Activated CD4-positive, alpha-beta T cell treated with anti-CD3 and anti-CD28 coated beads, Interleukin-2, amount 50 U/mL, for 16 hours (primary cell): ENCODE measurements at regions not wholly inside any gene's neighbourhood (a gene's known extent, or its start where the extent isn't known, plus 50 kb on each side); places are given as distances from the start of the nearest gene placed in this dataset.
"Not testable (repeated sequence)": the region's sequence is repeated elsewhere in the genome, so short reads cannot be mapped to it uniquely, and the experiment has no call there.

Experiments used
- DNase-seq: peaks from one replicate; pipeline ENCODE4 v3.0.0-alpha.2; 2020

- no peak for DNase-seq
Measured at GRCh38 chr2:222760301-222760897, 88.9 kb downstream of the MOGAT1 start.

- no peak for DNase-seq
Measured at GRCh38 chr2:222761888-222762287, 90.4 kb downstream of the MOGAT1 start.

DNA sequence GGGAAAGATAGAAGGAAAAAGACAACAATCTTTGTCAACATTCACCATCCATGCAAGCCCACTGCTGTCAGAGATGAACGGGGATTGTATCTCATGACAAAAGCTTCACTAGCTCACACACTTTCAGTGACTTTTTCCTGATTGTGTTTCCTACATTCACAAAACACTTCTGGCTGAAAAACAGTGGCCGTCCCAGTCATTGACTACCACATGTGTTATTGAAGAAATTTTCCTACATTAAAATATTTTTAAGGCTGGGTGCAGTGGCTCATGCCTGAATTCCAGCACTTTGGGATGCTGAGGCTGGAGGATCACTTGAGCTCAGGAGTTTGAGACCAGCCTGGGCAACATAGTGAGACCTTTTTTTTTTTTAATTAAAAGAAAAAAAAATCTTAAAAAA is 90.9 kb downstream of the MOGAT1 start:
- DNase-seq: no peak

DNA sequence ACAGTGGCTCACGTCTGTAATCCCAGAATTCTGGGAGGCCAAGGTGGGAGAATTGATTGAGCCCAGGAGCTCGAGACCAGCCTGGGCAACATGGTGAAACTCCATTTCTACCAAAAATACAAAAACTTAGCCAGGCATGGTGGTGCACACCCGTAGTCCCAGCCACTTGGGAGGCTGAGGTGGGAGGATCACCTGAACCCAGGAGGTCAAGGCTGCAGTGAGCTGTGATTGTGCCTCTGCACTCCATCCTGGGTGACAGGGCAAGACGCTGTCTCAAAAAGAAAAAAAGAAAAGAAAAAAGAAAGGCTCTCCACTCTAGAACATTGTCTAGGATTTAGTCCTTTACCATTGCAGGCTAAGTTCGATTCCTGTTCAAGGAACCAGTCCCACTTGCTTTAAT is 94.4 kb downstream of the MOGAT1 start:
- not testable (repeated sequence) for DNase-seq

DNA sequence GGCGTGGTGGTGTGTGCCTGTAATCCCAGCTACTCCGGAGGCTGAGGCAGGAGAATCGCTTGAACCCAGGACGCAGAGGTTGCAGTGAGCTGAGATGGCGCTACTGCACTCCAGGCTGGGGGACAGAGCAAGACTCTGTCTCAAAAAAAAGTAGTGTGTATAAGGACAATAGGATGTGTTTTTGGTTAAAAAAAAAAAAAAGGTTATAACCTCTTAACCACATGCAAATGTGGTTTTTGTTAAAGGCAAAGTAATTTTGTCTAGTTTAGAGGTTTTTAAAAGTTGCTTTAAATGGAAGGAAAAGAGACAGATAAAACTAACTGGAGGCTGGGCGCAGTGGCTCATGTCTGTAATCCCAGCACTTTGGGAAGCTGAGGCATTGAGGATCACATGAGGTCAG is 92.8 kb upstream of the ACSL3 start:
- DNase-seq: not testable (repeated sequence)

DNA sequence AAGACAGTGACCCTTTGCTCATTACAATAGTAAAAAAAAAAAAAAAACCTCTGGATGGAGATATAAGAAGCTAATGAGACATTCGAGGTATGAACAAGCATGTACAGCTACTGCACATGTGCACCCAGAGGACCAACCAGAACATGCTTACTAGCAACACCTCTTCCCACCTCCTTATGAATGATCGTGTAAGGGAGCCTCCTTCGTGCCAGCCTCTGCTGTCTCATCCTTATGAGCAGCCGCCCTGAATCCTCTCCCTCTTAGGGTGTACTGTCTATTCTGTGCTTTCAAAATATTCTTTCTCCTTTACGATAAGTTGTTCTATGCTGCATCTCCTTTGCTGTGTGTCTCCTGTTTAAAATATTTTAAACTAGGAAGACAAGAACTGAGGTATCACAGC is 91.4 kb upstream of the ACSL3 start:
- DNase-seq: no peak

DNA sequence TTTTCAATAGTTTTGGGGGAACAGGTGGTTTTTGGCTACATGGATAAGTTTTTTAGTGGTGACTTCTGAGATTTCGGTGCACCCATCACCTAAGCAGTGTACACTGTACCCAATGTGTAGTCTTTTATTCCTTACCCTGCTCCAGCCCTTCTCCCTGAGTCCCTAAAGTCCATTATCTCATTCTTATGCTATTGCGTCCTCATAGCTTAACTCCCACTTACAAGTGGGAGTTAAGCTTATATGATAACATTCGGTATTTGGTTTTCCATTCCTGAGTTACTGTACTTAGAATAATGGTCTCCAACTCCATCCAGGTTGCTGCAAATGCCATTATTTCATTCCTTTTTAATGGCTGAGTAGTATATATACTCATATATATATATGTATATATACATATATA is 90.9 kb upstream of the ACSL3 start:
- no peak for DNase-seq

DNA sequence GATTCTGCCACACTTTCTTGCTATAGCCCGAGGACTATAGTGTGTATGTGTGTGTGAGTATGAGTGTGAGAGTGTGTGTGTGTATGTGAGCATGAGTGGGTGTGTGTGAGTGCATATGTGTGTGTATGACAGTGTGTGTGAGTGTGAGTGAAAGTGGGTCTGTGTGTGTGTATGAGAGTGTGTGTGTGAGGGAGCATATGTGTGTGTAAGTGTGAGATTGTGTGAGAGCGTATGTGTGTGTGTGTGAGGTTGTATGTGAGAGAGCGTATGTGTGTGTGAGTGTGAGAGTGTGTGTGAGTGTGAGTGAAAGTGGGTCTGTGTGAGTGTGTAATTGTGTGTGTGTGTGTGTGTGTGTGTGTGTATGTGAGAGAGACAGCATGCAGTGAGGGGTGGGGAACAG is 89.0 kb upstream of the ACSL3 start:
- no peak for DNase-seq

DNA sequence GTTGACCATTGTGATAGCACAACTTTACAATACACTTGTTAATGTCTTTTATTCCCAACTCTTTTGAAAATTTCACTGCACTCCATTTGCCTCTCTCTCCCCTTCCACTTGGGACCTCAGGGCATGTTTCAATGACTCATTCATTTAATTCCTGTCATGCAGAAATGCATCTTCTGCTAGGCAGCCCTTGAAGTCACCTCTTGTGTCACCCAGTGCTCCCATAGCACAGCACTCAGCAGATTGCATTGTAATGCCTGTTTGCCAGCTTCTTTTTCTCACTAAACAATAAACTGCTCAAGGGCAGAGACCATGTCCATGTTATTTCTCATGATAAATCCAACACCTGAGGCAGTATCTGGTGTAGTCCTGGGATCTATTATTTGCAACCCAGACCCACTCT is 85.9 kb upstream of the ACSL3 start:
- no peak for DNase-seq

DNA sequence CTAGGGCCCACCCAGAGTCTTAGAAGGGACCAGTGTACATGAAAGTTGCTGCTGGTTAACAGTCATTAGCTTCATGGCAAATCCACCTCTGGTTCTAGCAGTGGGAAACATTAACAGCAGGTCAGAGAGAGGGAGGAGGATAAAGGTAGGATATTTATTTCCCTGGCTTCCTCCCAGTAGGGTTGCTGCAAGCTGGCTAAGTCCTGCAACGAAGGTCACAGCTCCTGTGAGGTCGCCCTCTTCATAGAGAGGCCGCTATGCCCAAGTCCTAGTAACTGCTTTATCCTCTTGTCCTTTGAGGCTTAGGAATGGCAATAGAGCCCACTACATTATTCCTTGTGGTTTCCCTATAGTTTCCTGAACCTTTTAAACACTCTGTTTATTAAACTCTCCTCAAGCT is 84.0 kb upstream of the ACSL3 start:
- DNase-seq: no peak

- no peak for DNase-seq
Measured at GRCh38 chr2:222778400-222778799, 82.4 kb upstream of the ACSL3 start.

DNA sequence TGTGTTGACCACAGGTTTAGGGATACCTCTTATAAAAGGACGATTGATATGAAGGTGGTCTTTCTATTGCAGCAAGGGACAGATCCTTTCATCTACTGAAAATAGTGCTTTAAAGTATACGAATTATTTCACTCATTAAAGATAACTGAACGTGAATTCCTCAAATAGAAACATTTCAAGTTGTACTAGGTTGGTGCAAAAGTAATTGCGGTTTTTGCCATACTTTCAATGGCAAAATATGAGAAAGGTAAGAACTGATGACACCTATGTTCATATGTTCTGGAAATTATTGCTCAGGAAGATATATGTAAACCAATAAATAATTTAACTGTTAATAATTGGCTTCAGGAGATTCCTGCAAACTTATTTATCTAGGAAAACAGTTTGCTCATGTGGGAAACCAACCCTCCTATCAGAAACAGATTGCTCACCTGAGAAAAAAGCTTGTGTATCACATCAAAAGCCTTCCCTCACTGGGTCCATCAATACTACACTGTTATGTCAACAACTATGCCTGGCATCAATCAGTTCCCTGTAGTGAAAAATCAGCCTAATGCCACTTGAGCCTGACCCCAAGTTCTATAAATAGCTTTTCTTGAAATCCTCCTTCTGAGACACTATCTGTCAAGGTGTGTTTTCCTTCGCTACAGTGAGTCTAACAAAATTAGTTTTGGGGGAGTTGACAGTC is 81.5 kb upstream of the ACSL3 start:
- DNase-seq: no peak

DNA sequence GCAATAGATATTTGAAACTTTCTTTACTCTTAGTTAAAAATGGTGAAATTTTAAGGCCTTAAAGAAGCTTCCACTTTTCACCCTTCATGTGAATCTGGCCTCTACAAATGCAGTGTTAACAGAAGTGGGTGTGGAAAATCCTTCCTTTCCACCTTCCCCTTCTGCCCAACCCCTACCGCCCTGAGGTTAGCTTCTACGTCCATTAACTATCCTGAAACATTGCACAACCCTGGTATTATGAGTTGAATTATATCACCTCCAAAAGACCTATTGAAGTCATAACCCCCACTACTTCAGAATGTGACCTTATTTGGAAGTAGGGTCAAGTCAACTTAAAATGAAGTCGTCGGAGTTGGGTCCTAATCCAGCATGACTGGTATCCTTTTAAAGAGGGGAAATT is 80.8 kb upstream of the ACSL3 start:
- no peak for DNase-seq

GRCh38 chr2:222782201-222782730 is 78.6 kb upstream of the ACSL3 start:
- DNase-seq: no peak

- DNase-seq: no peak
Measured at GRCh38 chr2:222783592-222783991, 77.2 kb upstream of the ACSL3 start.

- DNase-seq: no peak
Measured at GRCh38 chr2:222790932-222791331, 69.9 kb upstream of the ACSL3 start.

- no peak for DNase-seq
Measured at GRCh38 chr2:222792001-222792611, 68.7 kb upstream of the ACSL3 start.

DNA sequence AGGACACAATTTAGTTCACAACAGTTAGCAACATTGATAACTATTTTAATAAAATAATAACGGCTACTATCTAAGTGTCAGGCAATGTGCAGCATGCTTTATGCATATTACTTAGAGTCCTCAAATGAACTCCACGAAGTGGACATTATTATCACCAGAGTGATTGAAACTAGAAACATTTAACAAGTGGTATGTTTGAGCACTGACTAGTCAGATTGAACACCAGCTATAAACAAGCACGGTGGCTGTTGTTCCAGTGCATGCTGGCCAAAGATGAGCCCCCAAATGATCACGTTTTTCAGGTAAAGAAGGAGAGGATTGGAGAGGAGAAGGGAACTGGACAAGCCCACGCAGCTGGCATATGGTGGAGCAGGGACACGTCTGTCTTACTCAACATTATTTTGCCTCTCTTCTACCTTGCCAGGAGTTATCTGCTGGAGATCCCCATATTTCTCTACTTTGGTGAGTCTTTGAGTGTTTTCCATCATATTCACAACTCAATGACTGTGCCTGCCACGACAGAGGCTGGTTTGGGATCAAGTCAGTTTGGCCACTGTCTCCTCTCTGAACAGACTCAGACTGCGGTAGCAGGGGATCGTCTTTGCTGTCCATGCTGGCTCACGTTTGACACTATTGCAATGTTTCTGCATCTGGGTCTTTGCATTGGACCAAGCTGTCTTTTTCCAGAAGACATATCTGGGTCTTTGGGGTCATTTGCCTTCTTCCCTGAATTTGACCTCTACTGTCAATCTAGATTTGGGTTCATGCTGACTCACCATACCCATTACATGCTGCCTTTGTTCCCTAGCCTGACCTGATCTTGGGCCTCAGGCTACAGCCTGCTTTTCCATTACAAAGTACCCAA is 66.0 kb upstream of the ACSL3 start:
- no peak for DNase-seq

GRCh38 chr2:222795450-222796357 is 65.1 kb upstream of the ACSL3 start:
- DNase-seq: no peak

DNA sequence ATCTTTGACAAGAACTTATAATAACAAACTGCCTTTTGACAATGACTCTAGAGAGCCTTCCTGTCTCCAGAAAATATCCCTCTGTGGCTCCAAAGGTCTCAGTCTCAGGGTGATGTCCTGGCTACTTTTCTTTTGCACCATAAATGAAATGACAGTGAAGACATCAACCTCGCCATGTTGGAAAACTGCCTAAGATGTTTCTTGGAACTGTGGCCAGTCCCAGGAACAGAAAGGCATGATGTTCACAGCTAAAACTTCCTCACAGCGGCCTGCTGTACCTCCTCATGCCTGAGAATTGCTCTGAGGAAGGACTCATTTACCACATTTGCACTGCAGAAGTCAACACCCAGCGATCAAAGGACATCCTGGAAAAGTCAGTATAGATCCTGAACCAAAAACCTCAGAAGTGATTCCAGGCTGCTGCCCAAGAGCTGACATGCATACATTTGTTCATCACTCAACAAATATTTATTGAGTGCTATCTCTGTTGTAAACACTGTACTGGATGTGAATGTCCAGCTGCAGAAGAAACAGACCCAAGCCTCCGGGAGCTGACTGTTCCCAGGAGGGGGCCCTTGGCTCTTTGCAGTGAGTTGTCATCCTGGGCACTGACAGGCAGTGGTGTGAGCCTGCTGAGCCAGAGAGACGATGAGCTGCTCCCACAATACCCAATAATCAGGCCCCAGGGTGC is 64.3 kb upstream of the ACSL3 start:
- DNase-seq: no peak

DNA sequence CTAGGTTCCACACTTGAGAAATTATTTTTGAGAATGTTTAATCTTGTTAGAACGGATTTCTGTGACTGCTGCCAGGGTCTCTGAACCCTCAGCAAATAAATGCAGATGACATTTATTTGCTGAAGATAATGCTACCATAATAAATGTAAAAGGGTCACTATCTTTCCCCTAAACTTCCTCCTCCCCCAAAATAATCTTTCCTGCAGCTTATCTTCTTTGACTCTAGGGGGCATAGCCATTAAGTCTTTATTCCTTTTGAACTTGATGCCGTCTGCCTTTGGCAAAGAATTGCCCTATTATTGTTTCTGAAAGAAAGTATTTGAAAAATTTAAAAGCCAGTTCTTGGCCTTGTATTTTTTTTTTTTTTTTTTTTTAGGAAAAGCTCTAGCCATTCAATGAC is 63.6 kb upstream of the ACSL3 start:
- DNase-seq: no peak

DNA sequence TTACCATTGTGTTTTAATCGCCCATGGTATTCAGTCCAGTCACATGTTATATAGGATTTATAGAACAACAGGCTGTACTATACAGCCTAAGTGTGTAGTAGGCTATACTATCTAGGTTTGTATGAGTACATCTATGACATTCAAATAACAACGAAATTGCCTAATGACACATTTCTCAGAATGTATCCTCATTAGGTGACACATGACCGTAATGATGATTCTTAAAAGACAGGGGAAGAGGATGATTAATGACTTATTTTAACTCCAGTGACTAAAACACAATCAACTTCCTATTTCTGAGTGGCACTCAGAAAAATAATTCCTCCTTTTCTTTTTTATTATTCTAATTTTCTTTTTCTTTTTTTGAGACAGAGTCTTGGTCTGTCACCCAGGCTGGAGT is 63.0 kb upstream of the ACSL3 start:
- DNase-seq: peak; percentile 18
